ENCODE measurements at regions not wholly inside any gene's neighbourhood (a gene's known extent, or its start where the extent isn't known, plus 50 kb on each side); places are given as distances from the start of the nearest gene placed in this dataset.

DNA sequence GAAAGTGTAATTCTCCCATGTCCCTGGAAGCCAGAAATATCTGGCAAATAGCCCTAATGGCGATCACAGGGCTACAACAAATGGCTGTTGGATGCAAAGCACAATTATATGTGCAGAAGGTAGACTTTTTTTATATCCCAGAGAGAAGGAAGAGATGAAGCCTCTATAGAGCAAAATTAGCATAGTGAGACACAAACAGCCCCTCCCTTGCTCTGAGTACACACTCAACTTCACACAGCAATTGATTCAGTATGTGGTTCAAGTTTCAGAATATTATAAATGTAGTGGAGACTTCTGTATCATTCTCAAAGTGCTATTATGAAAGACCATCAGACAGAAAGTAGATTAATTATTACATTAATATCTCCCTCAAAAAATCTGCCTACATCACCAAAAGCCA, 246.5 kb upstream of the TBX18 start:
- H3F3A ChIP-seq (ENCODE audit: control insufficient read depth, insufficient read depth) = no peaks in the 10 kb centered on the region
- TF ChIP-seq EZH2phosphoT487 (IDR thresholded peaks at IDR 0.05; ENCODE audit: borderline replicate concordance, low read length) = no peak
- TF ChIP-seq, protein P1, sequence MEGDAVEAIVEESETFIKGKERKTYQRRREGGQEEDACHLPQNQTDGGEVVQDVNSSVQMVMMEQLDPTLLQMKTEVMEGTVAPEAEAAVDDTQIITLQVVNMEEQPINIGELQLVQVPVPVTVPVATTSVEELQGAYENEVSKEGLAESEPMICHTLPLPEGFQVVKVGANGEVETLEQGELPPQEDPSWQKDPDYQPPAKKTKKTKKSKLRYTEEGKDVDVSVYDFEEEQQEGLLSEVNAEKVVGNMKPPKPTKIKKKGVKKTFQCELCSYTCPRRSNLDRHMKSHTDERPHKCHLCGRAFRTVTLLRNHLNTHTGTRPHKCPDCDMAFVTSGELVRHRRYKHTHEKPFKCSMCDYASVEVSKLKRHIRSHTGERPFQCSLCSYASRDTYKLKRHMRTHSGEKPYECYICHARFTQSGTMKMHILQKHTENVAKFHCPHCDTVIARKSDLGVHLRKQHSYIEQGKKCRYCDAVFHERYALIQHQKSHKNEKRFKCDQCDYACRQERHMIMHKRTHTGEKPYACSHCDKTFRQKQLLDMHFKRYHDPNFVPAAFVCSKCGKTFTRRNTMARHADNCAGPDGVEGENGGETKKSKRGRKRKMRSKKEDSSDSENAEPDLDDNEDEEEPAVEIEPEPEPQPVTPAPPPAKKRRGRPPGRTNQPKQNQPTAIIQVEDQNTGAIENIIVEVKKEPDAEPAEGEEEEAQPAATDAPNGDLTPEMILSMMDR (IDR thresholded peaks at IDR 0.05; ENCODE audit: low read depth, low read length, poor library complexity, severe bottlenecking) = no peak

GRCh38 chr6:85008296-85009009, 244.1 kb upstream of the TBX18 start:
- Histone ChIP-seq H3K4me1 (ENCODE audit: control insufficient read depth, low read length) (no peaks in the 10 kb centered on the region), H3K9me2 (replicated peaks; ENCODE audit: control insufficient read depth, low read length) (no peaks in the 10 kb centered on the region), H3K36me3 (ENCODE audit: control insufficient read depth, low read length) (no peaks in the 10 kb centered on the region), H3K27me3 (ENCODE audit: control insufficient read depth, low read length) (no peaks in the 10 kb centered on the region), H3K4me3 (ENCODE audit: low read length) (no peak overlapping the region), H4K20me1 (ENCODE audit: control insufficient read depth, insufficient read depth, low read depth, low read length) (no peaks in the 10 kb centered on the region), H3K4me2 (ENCODE audit: low read length) (no peak overlapping the region), H3K27ac (ENCODE audit: low read depth, low read length) (no peak overlapping the region), H3K79me2 (ENCODE audit: control insufficient read depth, low read length) (no peaks in the 10 kb centered on the region), H3K9me3 (ENCODE audit: control insufficient read depth, insufficient read depth, low read length) (no peaks in the 10 kb centered on the region), H3F3A (ENCODE audit: control insufficient read depth, insufficient read depth) (no peaks in the 10 kb centered on the region)
- TF ChIP-seq, protein P1 (IDR thresholded peaks at IDR 0.05; ENCODE audit: low read depth, low read length, poor library complexity, severe bottlenecking) = no peak
- no peak for TF ChIP-seq EZH2phosphoT487 (IDR thresholded peaks at IDR 0.05; ENCODE audit: borderline replicate concordance, low read length)

More for the DNA sequence above, 246.5 kb upstream of the TBX18 start:
- Histone ChIP-seq H3K27me3 (ENCODE audit: control insufficient read depth, low read length) (no peaks in the 10 kb centered on the region), H3K4me1 (ENCODE audit: control insufficient read depth, low read length) (no peaks in the 10 kb centered on the region), H3K9me2 (replicated peaks; ENCODE audit: control insufficient read depth, low read length) (no peaks in the 10 kb centered on the region), H3K27ac (ENCODE audit: low read depth, low read length) (no peak overlapping the region), H3K9me3 (ENCODE audit: control insufficient read depth, insufficient read depth, low read length) (no peaks in the 10 kb centered on the region), H3K4me3 (ENCODE audit: low read length) (no peak overlapping the region), H3K36me3 (ENCODE audit: control insufficient read depth, low read length) (no peaks in the 10 kb centered on the region), H4K20me1 (ENCODE audit: control insufficient read depth, insufficient read depth, low read depth, low read length) (no peaks in the 10 kb centered on the region), H3K4me2 (ENCODE audit: low read length) (no peak overlapping the region), H3K79me2 (ENCODE audit: control insufficient read depth, low read length) (no peaks in the 10 kb centered on the region)

DNA sequence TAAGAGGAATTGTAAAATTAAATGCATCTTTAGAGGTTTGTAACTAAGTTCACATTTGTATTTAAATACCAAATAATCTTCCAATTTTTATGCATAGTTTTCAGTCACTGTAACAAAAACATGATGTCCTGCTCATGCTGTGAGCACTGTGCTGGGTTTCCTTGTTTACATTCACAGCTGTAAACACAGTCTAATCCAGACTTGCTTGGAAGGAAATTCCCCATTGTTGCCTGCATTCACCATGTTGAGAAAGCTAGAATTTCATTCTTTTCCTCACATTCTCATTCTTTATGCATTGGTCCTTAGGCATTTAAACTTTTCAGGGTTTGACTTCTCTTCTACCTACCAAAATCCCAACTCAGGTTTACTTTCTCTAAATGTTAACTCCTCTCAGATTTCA, 242.0 kb upstream of the TBX18 start:
- no peaks in the 10 kb centered on the region for H3K36me3 ChIP-seq (ENCODE audit: control insufficient read depth, low read length)
- no peaks in the 10 kb centered on the region for H3K4me1 ChIP-seq (ENCODE audit: control insufficient read depth, low read length)
- H3K4me3 ChIP-seq (ENCODE audit: low read length) = no peak overlapping the region
- no peaks in the 10 kb centered on the region for H3K9me2 ChIP-seq (replicated peaks; ENCODE audit: control insufficient read depth, low read length)
- no peaks in the 10 kb centered on the region for H3K9me3 ChIP-seq (ENCODE audit: control insufficient read depth, insufficient read depth, low read length)
- no peak overlapping the region for H3K4me2 ChIP-seq (ENCODE audit: low read length)
- TF ChIP-seq, protein P1 (IDR thresholded peaks at IDR 0.05; ENCODE audit: low read depth, low read length, poor library complexity, severe bottlenecking) = no peak
- no peak for TF ChIP-seq EZH2phosphoT487 (IDR thresholded peaks at IDR 0.05; ENCODE audit: borderline replicate concordance, low read length)
- H3K79me2 ChIP-seq (ENCODE audit: control insufficient read depth, low read length) = no peaks in the 10 kb centered on the region
- no peaks in the 10 kb centered on the region for H4K20me1 ChIP-seq (ENCODE audit: control insufficient read depth, insufficient read depth, low read depth, low read length)
- H3K27ac ChIP-seq (ENCODE audit: low read depth, low read length) = no peak overlapping the region
- no peaks in the 10 kb centered on the region for H3F3A ChIP-seq (ENCODE audit: control insufficient read depth, insufficient read depth)
- no peaks in the 10 kb centered on the region for H3K27me3 ChIP-seq (ENCODE audit: control insufficient read depth, low read length)

Measured in DOHH2 (cell line).